GM12874 (cell line): ENCODE measurements at regions not wholly inside any gene's neighbourhood (a gene's known extent, or its start where the extent isn't known, plus 50 kb on each side); places are given as distances from the start of the nearest gene placed in this dataset.

Experiments used
- CTCF ChIP-seq: IDR thresholded peaks from 2 replicates; pipeline ENCODE4 v1.5.1; 2011; ENCODE audit warnings: low read depth, mild to moderate bottlenecking, control low read depth, low read length, moderate library complexity; ENCODE audit not compliant: insufficient read depth

DNA sequence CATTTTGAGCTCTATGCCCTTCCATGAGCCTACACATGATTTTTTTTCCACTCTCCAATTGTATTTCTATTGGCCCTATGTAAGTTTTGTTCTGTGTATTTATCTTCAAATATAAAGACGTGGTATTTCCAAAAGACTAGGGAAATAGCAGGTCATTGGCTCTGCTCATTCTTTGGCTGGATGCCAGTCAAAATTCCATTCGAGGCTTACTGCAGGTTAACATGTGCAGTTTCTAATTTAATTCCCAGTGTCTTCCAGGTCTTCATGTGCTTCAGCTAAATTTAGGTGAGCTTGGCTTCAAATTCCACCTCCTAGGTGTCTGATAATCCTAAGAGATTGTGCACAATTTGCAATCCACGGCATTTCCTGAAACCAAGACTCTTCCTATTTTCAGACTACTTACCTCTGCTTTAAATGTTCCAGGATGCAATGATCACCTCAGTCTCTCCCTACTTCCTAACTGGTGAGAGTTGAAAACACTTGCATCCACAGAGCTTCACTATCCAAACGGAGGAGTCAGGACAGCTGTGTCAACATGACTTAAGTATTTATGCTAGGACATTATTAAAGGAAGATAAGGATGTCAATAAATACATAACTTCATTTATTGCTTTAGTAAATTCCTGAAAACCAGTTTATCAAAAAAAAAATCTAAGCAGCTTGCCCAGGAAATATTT is 236.1 kb downstream of the COL12A1 start:
- no peak for TF ChIP-seq CTCF

DNA sequence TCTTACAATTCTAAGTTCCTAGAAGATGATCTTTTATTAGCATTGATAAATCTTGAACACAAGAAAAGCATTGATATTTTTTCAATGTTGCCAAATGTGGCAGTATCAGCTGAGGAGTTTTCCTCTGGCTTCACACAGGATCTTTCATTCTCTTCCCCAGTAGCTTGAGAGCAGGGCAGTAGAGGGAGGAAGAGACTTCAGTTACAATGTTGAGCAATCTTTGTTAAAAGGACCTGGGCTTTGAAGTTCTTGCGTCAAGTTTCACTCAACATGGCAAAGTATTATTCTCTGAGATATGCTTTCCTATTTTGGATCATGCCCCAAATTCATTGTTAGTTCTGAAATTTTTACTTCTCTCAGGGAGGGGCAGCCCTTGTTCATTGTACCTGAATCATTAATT is 238.0 kb downstream of the COL12A1 start:
- no peak for TF ChIP-seq CTCF

GRCh38 chr6:74966712-74967111 is 239.1 kb downstream of the COL12A1 start:
- TF ChIP-seq CTCF: no peak

- TF ChIP-seq CTCF: no peak
Measured at GRCh38 chr6:74964871-74965441, 240.9 kb downstream of the COL12A1 start.

- TF ChIP-seq CTCF: no peak
Measured at GRCh38 chr6:74956559-74957428, 249.1 kb downstream of the COL12A1 start.

GRCh38 chr6:74953708-74954107 is 252.1 kb downstream of the COL12A1 start:
- TF ChIP-seq CTCF: no peak

GRCh38 chr6:74946961-74947360 is 258.9 kb downstream of the COL12A1 start:
- no peak for TF ChIP-seq CTCF
